SK-N-SH (cell line): ENCODE measurements at regions not wholly inside any gene's neighbourhood (a gene's known extent, or its start where the extent isn't known, plus 50 kb on each side); places are given as distances from the start of the nearest gene placed in this dataset.
A peak's percentile ranks its signal among the peaks of the same experiment; 100 is the strongest.

Experiments
- CTCF ChIA-PET: fragments of 300-600, 350-600 bp; formaldehyde crosslinking; extraction: SDS; loops from one replicate; lab custom pipeline; 2021; lab: Yijun Ruan, JAX
- POLR2A ChIA-PET: fragments of 350-600 bp; sonication (Branson Sonifier 250); formaldehyde crosslinking; extraction: SDS; loops from one replicate; lab custom pipeline; 2020; ENCODE audit warnings: antibody characterized with exemption, inconsistent platforms; lab: Yijun Ruan, JAX
- DNase-seq: peaks from one replicate; pipeline ENCODE4 v3.0.0; 2012
- H2AFZ ChIP-seq: fragments of 200-600 bp; sonication (generic); 2 replicates; pipeline ENCODE4 v1.8.1; 2016; ENCODE audit warnings: antibody characterized with exemption, mild to moderate bottlenecking, low read depth
- H3F3A ChIP-seq: fragments of 200-600 bp; sonication (generic); replicated peaks from 2 replicates; pipeline ENCODE3; 2016; ENCODE audit warnings: antibody characterized with exemption, mild to moderate bottlenecking; ENCODE audit not compliant: insufficient read depth
- H3K27ac ChIP-seq, 2 experiments: fragments of 200-500 bp in 1 of 2; fragments of 200-600 bp in 1 of 2; sonication (Bioruptor generic) in 1 of 2; sonication (generic), shearing (Covaris generic) in 1 of 2; 2 replicates each; pipeline versions ENCODE4 v1.5.1 to v1.6.1; 2014 to 2016; ENCODE audit warnings: low read depth in 2 of 2, inconsistent platforms in 1 of 2, low read length in 1 of 2, mild to moderate bottlenecking in 1 of 2, mixed read lengths in 1 of 2
- H3K27me3 ChIP-seq: fragments of 200-600 bp; sonication (generic), shearing (Covaris generic); 2 replicates; pipeline ENCODE4 v1.6.1; 2016; ENCODE audit warnings: mixed run types; ENCODE audit not compliant: insufficient read depth
- H3K36me3 ChIP-seq, 2 experiments: fragments of 200-500 bp in 1 of 2; fragments of 200-600 bp in 1 of 2; sonication (Bioruptor generic) in 1 of 2; sonication (generic) in 1 of 2; replicated peaks in 1 of 2; 2 replicates each; pipeline versions ENCODE3 to v1.5.1; 2014 to 2016; ENCODE audit warnings: low read length in 1 of 2, mild to moderate bottlenecking in 1 of 2; ENCODE audit not compliant: insufficient read depth in 2 of 2, control insufficient read depth in 1 of 2
- H3K4me1 ChIP-seq, 2 experiments: fragments of 200-500 bp in 1 of 2; fragments of 200-600 bp in 1 of 2; sonication (Bioruptor generic) in 1 of 2; sonication (generic), shearing (Covaris generic) in 1 of 2; 2 replicates each; pipeline versions ENCODE4 v1.5.1 to v1.6.1; 2014 to 2016; ENCODE audit warnings: low read depth in 1 of 2, low read length in 1 of 2, mixed run types in 1 of 2; ENCODE audit not compliant: insufficient read depth in 2 of 2, control insufficient read depth in 1 of 2
- H3K4me2 ChIP-seq: fragments of 200-600 bp; sonication (generic), shearing (Covaris generic); 2 replicates; pipeline ENCODE4 v1.6.1; 2017; ENCODE audit warnings: mixed run types
- H3K4me3 ChIP-seq, 2 experiments: fragments of 200-500 bp in 1 of 2; fragments of 200-600 bp in 1 of 2; sonication (Bioruptor generic) in 1 of 2; sonication (generic), shearing (Covaris generic) in 1 of 2; 2 replicates each; pipeline versions ENCODE4 v1.5.1 to v1.8.1; 2014 to 2016; ENCODE audit warnings: low read depth in 2 of 2, inconsistent platforms in 1 of 2, low read length in 1 of 2, mild to moderate bottlenecking in 1 of 2, mixed read lengths in 1 of 2, moderate library complexity in 1 of 2
- H3K79me2 ChIP-seq: fragments of 200-600 bp; sonication (generic); 2 replicates; pipeline ENCODE4 v1.8.1; 2017; ENCODE audit warnings: mild to moderate bottlenecking; ENCODE audit not compliant: insufficient read depth
- H3K9ac ChIP-seq: fragments of 200-600 bp; sonication (generic); 2 replicates; pipeline ENCODE4 v1.6.1; 2017; ENCODE audit warnings: mixed run types
- H3K9me2 ChIP-seq: fragments of 200-600 bp; sonication (generic); 2 replicates; pipeline ENCODE4 v1.6.1; 2017; ENCODE audit warnings: mixed run types
- H3K9me3 ChIP-seq: fragments of 200-600 bp; sonication (generic); 2 replicates; pipeline ENCODE4 v1.6.1; 2017; ENCODE audit warnings: mixed run types, mild to moderate bottlenecking, moderate library complexity
- H4K20me1 ChIP-seq: fragments of 200-600 bp; sonication (generic); 2 replicates; pipeline ENCODE4 v1.6.1; 2017; ENCODE audit warnings: mild to moderate bottlenecking, mixed run types; ENCODE audit not compliant: insufficient read depth
- CHD2 ChIP-seq: fragments of 150-350 bp; IDR thresholded peaks from 2 replicates; pipeline ENCODE4 v1.6.1; 2018; ENCODE audit warnings: low read length; ENCODE audit not compliant: partially characterized antibody
- ELF1 ChIP-seq: IDR thresholded peaks from 2 replicates; pipeline ENCODE4 v1.4.0; 2012
- FOXJ3 ChIP-seq: sonication (generic); formaldehyde crosslinking; IDR thresholded peaks from 2 replicates; pipeline ENCODE4 v1.5.1; 2020; ENCODE audit warnings: mild to moderate bottlenecking, missing genetic modification reagents
- FOXM1 ChIP-seq: IDR thresholded peaks from 2 replicates; pipeline ENCODE4 v1.4.0; 2012; ENCODE audit warnings: low read depth, mild to moderate bottlenecking
- GABPA ChIP-seq: IDR thresholded peaks from 2 replicates; pipeline ENCODE4 v1.4.0; 2012; ENCODE audit warnings: low read depth, mild to moderate bottlenecking
- IRF3 ChIP-seq: fragments of 150-350 bp; IDR thresholded peaks from 2 replicates; pipeline ENCODE4 v1.6.1; 2016; ENCODE audit warnings: mild to moderate bottlenecking, low read depth, low read length
- JUND ChIP-seq: IDR thresholded peaks from 2 replicates; pipeline ENCODE4 v1.4.0; 2012
- MEF2A ChIP-seq: IDR thresholded peaks from 2 replicates; pipeline ENCODE4 v1.4.0; 2012; ENCODE audit warnings: low read depth, borderline replicate concordance
- MXI1 ChIP-seq: IDR thresholded peaks from 2 replicates; pipeline ENCODE4 v1.6.1; 2012; ENCODE audit warnings: mild to moderate bottlenecking, low read depth, low read length, improper control_type of control experiment
- NRF1 ChIP-seq: IDR thresholded peaks from 2 replicates; pipeline ENCODE4 v1.6.1; 2012; ENCODE audit warnings: low read depth, mild to moderate bottlenecking, low read length
- PBX3 ChIP-seq: IDR thresholded peaks from 2 replicates; pipeline ENCODE4; 2012
- POLR2AphosphoS5 ChIP-seq: IDR thresholded peaks from 2 replicates; pipeline ENCODE4 v1.6.1; 2012; ENCODE audit warnings: low read depth, low read length
- RAD21 ChIP-seq: IDR thresholded peaks from 2 replicates; pipeline ENCODE4 v1.6.1; 2012; ENCODE audit warnings: mild to moderate bottlenecking, low read length
- RCOR1 ChIP-seq: fragments of 150-350 bp; IDR thresholded peaks from 2 replicates; pipeline ENCODE4 v1.6.1; 2017; ENCODE audit warnings: antibody characterized with exemption, low read length
- REST ChIP-seq: IDR thresholded peaks from 2 replicates; pipeline ENCODE4 v1.6.1; 2012; ENCODE audit warnings: mild to moderate bottlenecking, low read depth, low read length, moderate library complexity
- RFX5 ChIP-seq: IDR thresholded peaks from 2 replicates; pipeline ENCODE4 v1.6.1; 2012; ENCODE audit warnings: mild to moderate bottlenecking, improper control_type of control experiment, low read length
- RXRA ChIP-seq: IDR thresholded peaks from 2 replicates; pipeline ENCODE4 v1.4.0; 2012; ENCODE audit warnings: low read depth, mild to moderate bottlenecking, borderline replicate concordance
- SMC3 ChIP-seq: IDR thresholded peaks from 2 replicates; pipeline ENCODE4 v1.6.1; 2012; ENCODE audit warnings: low read depth, low read length, improper control_type of control experiment
- TCF12 ChIP-seq: IDR thresholded peaks from 2 replicates; pipeline ENCODE4 v1.4.0; 2012
- WGBS: methylation state at CpG from one replicate; pipeline ENCODE4 v1.1.6; 2017; ENCODE audit warnings: low lambda C conversion rate; 5-methylcytosine and 5-hydroxymethylcytosine counted together

GRCh38 chr1:189880135-189880534 lies 597.5 kb downstream of the BRINP3 start (continued):
- TF ChIP-seq IRF3 (no peak), MEF2A (no peak), POLR2AphosphoS5 (no peak), PBX3 (0 out of 2 replicates have a peak, but pooled peaks have one; percentile 4), REST (no peak), NRF1 (no peak), MXI1 (peak; percentile 54; the same call in 1 of the 2 replicates), RAD21 (no peak), FOXM1 (no peak), JUND (no peak), SMC3 (no peak)

GRCh38 chr1:189899686-189900425 lies 577.8 kb downstream of the BRINP3 start:
- Histone ChIP-seq H3K4me1 (no peaks in the 10 kb centered on the region), H3K9ac (no peak overlapping the region), H2AFZ (no peak overlapping the region), H3K79me2 (no peaks in the 10 kb centered on the region), H3K9me2 (no peaks in the 10 kb centered on the region), H3K27me3 (no peaks in the 10 kb centered on the region), H3K9me3 (no peaks in the 10 kb centered on the region), H4K20me1 (no peaks in the 10 kb centered on the region), H3K4me2 (no peak overlapping the region), H3K4me3 (no peak overlapping the region), H3F3A (no peaks in the 10 kb centered on the region), H3K27ac (no peak overlapping the region), H3K36me3 (no peaks in the 10 kb centered on the region)
- 28% methylated on average over 1 of the region's 1 CpG for WGBS
- CTCF ChIA-PET = interaction anchor here (1.0 kb wide), 1 partner anchor 316 kb away, joined by 3 read pairs; no protein-coding TSS in a partner anchor
- POLR2A ChIA-PET = no interaction called here
- TF ChIP-seq RCOR1 (no peak), GABPA (no peak), ELF1 (no peak), POLR2AphosphoS5 (no peak), TCF12 (no peak), JUND (no peak), RXRA (no peak), NRF1 (no peak), PBX3 (no peak), RFX5 (no peak), CHD2 (no peak), FOXJ3 (CRISPR knock-in tag) (no peak)
- no peak for DNase-seq
